Heart left ventricle (tissue), 16 donors: ENCODE measurements at regions not wholly inside any gene's neighbourhood (a gene's known extent, or its start where the extent isn't known, plus 50 kb on each side); places are given as distances from the start of the nearest gene placed in this dataset.

Experiments used
- ATAC-seq, 4 donors: fragments of 200-7000 bp; cut with Tn5 transposase; one replicate each; pipeline ENCODE4 v1.9.1; 2020 to 2022; ENCODE audit warnings: moderate library complexity in 4 of 4, mild to moderate bottlenecking in 3 of 4, moderate number of reproducible peaks in 1 of 4
- DNase-seq, 5 donors: peaks; one replicate each; pipeline ENCODE4 v3.0.0-alpha.2; 2020
- H3K27ac ChIP-seq, 12 donors: fragments of 200-600 bp; sonication (generic) in 4 of 12; one replicate each; pipeline versions ENCODE4 v1.5.0 to v1.8.0; 2016 to 2022; ENCODE audit warnings: mild to moderate bottlenecking in 2 of 12
- H3K27me3 ChIP-seq, 9 donors: fragments of 200-600 bp; sonication (generic) in 2 of 9; one replicate each; pipeline versions ENCODE4 v1.5.1 to v1.8.0; 2016 to 2022; ENCODE audit warnings: mild to moderate bottlenecking in 3 of 9
- H3K36me3 ChIP-seq, 9 donors: fragments of 200-600 bp; sonication (generic) in 2 of 9; one replicate each; pipeline versions ENCODE4 v1.5.0 to v1.8.0; 2018 to 2022; ENCODE audit warnings: mild to moderate bottlenecking in 2 of 9
- H3K4me1 ChIP-seq, 12 donors: fragments of 200-600 bp; sonication (generic) in 4 of 12; one replicate each; pipeline versions ENCODE4 v1.5.0 to v1.8.0; 2016 to 2022; ENCODE audit warnings: mild to moderate bottlenecking in 3 of 12
- H3K4me3 ChIP-seq, 12 donors: fragments of 200-600 bp; sonication (generic) in 4 of 12; one replicate each; pipeline versions ENCODE4 v1.5.0 to v1.8.0; 2017 to 2022; ENCODE audit warnings: mild to moderate bottlenecking in 9 of 12, moderate library complexity in 4 of 12
- H3K9me3 ChIP-seq, 12 donors: fragments of 200-600 bp; sonication (generic) in 4 of 12; one replicate each; pipeline versions ENCODE4 v1.5.0 to v1.8.0; 2016 to 2022; ENCODE audit warnings: mild to moderate bottlenecking in 1 of 12
- POLR2A ChIP-seq, 2 donors: fragments of 450-650 bp; IDR thresholded peaks; one replicate each; pipeline ENCODE4 v1.6.1; 2017; ENCODE audit warnings: antibody characterized with exemption in 2 of 2, mild to moderate bottlenecking in 2 of 2, moderate library complexity in 2 of 2
- WGBS, 4 donors: extraction: QIAGEN DNeasy Blood & Tissue Kit in 2 of 4; methylation state at CpG; one replicate each; pipeline versions ENCODE4 v1.1.5 to v1.1.7; 2013 to 2018; 5-methylcytosine and 5-hydroxymethylcytosine counted together
- intact Hi-C, 10 donors: fragments of 100-400 bp; cut with DNase I; formaldehyde crosslinking; loops; one replicate each; pipeline versions ENCODE4 v1.11.1 to v1.14.2; 2022
- TF ChIP-seq, protein P1 (sequence below), 12 donors: fragments of 200-600 bp; sonication (generic) in 4 of 12; IDR thresholded peaks; one replicate each; pipeline versions ENCODE4 v1.5.0 to v1.8.0; 2018 to 2022; ENCODE audit warnings: antibody characterized with exemption in 12 of 12, mild to moderate bottlenecking in 5 of 12
- donor health status: ischemic (EF 13 %, LVEDD 7.1; RV severe dilation, severe dysfunction).
- donor health status: healthy with polysubstance abuse.
- donor health status: DM: no; HTN: yes; CAD: no.
- donor health status: DM: no; HTN: no; CAD: no.
- donor health status: ischemic (EF 25% LVEDD 6.9; RV normal size, moderate dysfunction).
- donor health status: ischemic (EF 25% LVEDD 5.7; RV mildly dilated, moderate dysfunction).
- donor health status: healthy.
- donor health status: DM: yes; HTN: yes; CAD: no.
- donor health status: ischemic (EF 35%, LVEDD 5.7; RV mildly dilated, moderate dysfunction).
- donor health status: nonischemic (EF 11% LVEDD 7.7; RV severe dilation, severe dysfunction).
- donor health status: DM: yes; HTN: yes; CAD: no.
- donor health status: PGD.
- donor health status: ischemic (EF 29% LVEDD 5.4; RV normal size, mild dysfunction).
- donor health status: nonischemic (EF 23%, LVEDD 6.1; RV moderate dilation, normal function).

DNA sequence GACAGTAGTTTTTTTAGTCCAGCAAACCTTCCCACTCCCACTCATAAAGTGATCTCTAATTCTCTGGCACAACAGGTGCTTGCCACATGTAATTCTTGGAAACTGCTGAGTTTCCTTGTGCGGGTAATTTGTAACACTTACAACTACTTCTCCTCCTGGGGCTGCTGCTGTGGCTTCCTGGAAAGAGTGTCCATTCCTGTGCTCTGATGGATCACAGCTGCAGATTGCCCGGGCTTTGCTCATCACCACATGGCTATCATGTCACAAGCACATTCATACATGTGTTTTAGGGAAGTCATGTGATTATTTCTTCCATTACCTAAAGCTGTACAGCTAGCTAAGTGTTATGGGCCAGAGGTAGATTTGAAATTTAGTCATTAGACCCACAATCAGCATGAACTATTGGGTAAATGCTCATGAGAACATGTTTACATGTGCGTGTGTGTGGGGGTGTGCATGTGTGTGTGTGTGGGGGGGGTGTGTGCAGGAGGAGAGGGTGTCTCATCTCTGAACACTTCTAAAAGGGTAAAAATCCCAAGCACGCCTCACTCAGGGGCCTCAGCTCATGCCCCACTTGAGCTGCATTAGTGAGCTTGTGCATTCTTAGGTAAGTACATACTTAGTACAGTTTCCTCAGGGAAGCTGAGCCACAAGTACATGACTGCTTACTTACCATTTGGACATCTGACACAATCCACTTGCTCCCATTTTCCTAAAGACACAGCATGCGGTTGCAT lies 118.1 kb upstream of the CCDC112 start:
- intact Hi-C loops, result loop anchor here in 2 of 10 donors (2.0 to 5.0 kb wide), 3 partner anchors 43 to 130 kb away; partner anchors contain the start of gene FEM1C (in 2 of the 2)
- peak in 4 of 5 donors; percentile 25 to 54 (median 38) for DNase-seq
- Histone ChIP-seq H3K9me3 (no peaks in the 10 kb centered on the region), H3K27ac (peak overlapping the region in 4 of 12 donors; percentile 3 to 68 (median 26)), H3K4me1 (peaks cover 0 to 29% (median 16%) of the 10 kb centered on the region in 12 donors), H3K27me3 (no peaks in the 10 kb centered on the region), H3K36me3 (no peaks in the 10 kb centered on the region), H3K4me3 (no peak overlapping the region)
- peak; percentile 60 to 88 (median 66) for ATAC-seq
- 68 to 74% (median 74%) methylated on average over 5 of the region's 5 CpGs for WGBS, 4 donors
- TF ChIP-seq, protein P1, sequence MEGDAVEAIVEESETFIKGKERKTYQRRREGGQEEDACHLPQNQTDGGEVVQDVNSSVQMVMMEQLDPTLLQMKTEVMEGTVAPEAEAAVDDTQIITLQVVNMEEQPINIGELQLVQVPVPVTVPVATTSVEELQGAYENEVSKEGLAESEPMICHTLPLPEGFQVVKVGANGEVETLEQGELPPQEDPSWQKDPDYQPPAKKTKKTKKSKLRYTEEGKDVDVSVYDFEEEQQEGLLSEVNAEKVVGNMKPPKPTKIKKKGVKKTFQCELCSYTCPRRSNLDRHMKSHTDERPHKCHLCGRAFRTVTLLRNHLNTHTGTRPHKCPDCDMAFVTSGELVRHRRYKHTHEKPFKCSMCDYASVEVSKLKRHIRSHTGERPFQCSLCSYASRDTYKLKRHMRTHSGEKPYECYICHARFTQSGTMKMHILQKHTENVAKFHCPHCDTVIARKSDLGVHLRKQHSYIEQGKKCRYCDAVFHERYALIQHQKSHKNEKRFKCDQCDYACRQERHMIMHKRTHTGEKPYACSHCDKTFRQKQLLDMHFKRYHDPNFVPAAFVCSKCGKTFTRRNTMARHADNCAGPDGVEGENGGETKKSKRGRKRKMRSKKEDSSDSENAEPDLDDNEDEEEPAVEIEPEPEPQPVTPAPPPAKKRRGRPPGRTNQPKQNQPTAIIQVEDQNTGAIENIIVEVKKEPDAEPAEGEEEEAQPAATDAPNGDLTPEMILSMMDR (IDR thresholded peaks at IDR 0.05), result no peak
- no peak for TF ChIP-seq POLR2A (IDR thresholded peaks at IDR 0.05)

DNA sequence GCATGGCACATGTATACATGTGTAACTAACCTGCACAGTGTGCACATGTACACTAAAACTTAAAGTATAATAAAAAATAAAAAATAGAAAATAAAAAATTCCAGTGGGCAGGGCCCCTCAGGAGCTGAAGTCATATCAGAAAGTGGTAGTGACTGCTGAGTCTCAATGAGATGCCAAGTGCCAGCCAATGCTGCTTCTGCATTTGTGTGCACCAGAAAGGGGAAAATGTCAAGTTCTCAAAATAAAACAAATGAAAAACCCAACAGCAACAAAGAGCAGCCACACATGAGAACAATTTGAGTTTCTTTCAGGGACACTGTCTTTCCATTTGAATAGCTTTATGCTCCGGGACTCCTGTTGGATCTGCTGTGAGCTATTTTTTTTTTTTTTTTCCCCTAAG lies 117.2 kb upstream of the CCDC112 start:
- TF ChIP-seq POLR2A (IDR thresholded peaks at IDR 0.05), result no peak
- TF ChIP-seq, protein P1 (IDR thresholded peaks at IDR 0.05), result no peak
- WGBS, 4 donors, result 81 to 88% (median 85%) methylated on average over 1 of the region's 1 CpG
- intact Hi-C loops, result loop anchor here in 1 of 10 donors (2.0 kb wide), 1 partner anchor 131 kb away; the partner anchor contains the start of gene FEM1C
- no peak for ATAC-seq
- no peak for DNase-seq
- Histone ChIP-seq H3K27me3 (no peaks in the 10 kb centered on the region), H3K36me3 (no peaks in the 10 kb centered on the region), H3K4me3 (no peak overlapping the region), H3K9me3 (no peaks in the 10 kb centered on the region), H3K27ac (peak overlapping the region in 1 of 12 donors; percentile 1), H3K4me1 (peaks cover 0 to 25% (median 16%) of the 10 kb centered on the region in 12 donors)

DNA sequence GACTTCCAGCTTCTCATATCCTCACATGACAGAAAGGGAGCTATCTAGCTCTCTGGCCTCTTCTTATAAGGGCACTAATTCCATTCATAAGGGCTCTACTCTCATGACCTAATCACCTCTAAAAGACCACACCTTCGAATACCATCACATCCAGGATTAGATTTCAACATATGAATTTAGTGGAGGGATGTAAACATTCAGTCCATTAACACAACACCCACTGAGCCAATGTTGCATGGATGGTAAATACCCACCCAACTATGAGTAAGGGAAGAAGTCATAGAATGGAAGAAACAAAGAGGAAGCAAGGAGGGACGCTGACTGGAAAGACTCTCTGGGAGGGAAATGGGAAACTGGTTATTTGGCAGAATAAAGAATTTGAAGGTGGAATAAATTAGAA lies 112.6 kb upstream of the CCDC112 start:
- intact Hi-C loops, result no loop called here
- no peak overlapping the region for H3K4me3 ChIP-seq
- 86 to 89% (median 88%) methylated on average over 2 of the region's 2 CpGs for WGBS, 4 donors

More for the DNA sequence above, 112.6 kb upstream of the CCDC112 start:
- ATAC-seq (no peak), DNase-seq (no peak)
- peaks cover 0 to 6% (median 2%) of the 10 kb centered on the region in 12 donors for H3K4me1 ChIP-seq
- no peak overlapping the region for H3K27ac ChIP-seq
- TF ChIP-seq POLR2A (IDR thresholded peaks at IDR 0.05), result no peak
- TF ChIP-seq, protein P1 (IDR thresholded peaks at IDR 0.05), result no peak
- no peaks in the 10 kb centered on the region for H3K27me3 ChIP-seq
- H3K9me3 ChIP-seq, result no peaks in the 10 kb centered on the region
- no peaks in the 10 kb centered on the region for H3K36me3 ChIP-seq
